GM18502 (cell line): ENCODE measurements at regions not wholly inside any gene's neighbourhood (a gene's known extent, or its start where the extent isn't known, plus 50 kb on each side); places are given as distances from the start of the nearest gene placed in this dataset.

Source experiments
- ATAC-seq: cut with Tn5 transposase; IDR thresholded peaks from one replicate; pipeline ENCODE4 v1.9.1; 2021; ENCODE audit warnings: mild to moderate bottlenecking; ENCODE audit not compliant: unreplicated experiment, poor library complexity

- no peak for ATAC-seq
Observed at GRCh38 chr10:128851281-128851680, 615.8 kb upstream of the MGMT start.

GRCh38 chr10:128851726-128852125, 615.3 kb upstream of the MGMT start:
- ATAC-seq: no peak

GRCh38 chr10:128852449-128852848, 614.6 kb upstream of the MGMT start:
- ATAC-seq: no peak

- no peak for ATAC-seq
Observed at GRCh38 chr10:128852902-128853301, 614.1 kb upstream of the MGMT start.

GRCh38 chr10:128853537-128853936, 613.5 kb upstream of the MGMT start:
- no peak for ATAC-seq

- ATAC-seq: no peak
Observed at GRCh38 chr10:128854204-128854603, 612.8 kb upstream of the MGMT start.

- no peak for ATAC-seq
Observed at GRCh38 chr10:128854963-128855362, 612.1 kb upstream of the MGMT start.

- no peak for ATAC-seq
Observed at GRCh38 chr10:128855618-128856428, 611.2 kb upstream of the MGMT start.

- ATAC-seq: no peak
Observed at GRCh38 chr10:128859738-128860386, 607.2 kb upstream of the MGMT start.

- no peak for ATAC-seq
Observed at GRCh38 chr10:128860574-128860973, 606.5 kb upstream of the MGMT start.

GRCh38 chr10:128861018-128861901, 605.8 kb upstream of the MGMT start:
- no peak for ATAC-seq

GRCh38 chr10:128863411-128863810, 603.6 kb upstream of the MGMT start:
- no peak for ATAC-seq

GRCh38 chr10:128863823-128864405, 603.1 kb upstream of the MGMT start:
- no peak for ATAC-seq

- ATAC-seq: no peak
Observed at GRCh38 chr10:128864554-128865295, 602.3 kb upstream of the MGMT start.

GRCh38 chr10:128865436-128866195, 601.4 kb upstream of the MGMT start:
- no peak for ATAC-seq

GRCh38 chr10:128866551-128866950, 600.5 kb upstream of the MGMT start:
- ATAC-seq: no peak

GRCh38 chr10:128867210-128867609, 599.8 kb upstream of the MGMT start:
- no peak for ATAC-seq

GRCh38 chr10:128867819-128868218, 599.2 kb upstream of the MGMT start:
- ATAC-seq: no peak

GRCh38 chr10:128868481-128868880, 598.6 kb upstream of the MGMT start:
- no peak for ATAC-seq
